C4-2B (cell line): ENCODE measurements at regions not wholly inside any gene's neighbourhood (a gene's known extent, or its start where the extent isn't known, plus 50 kb on each side); places are given as distances from the start of the nearest gene placed in this dataset.

Experiments used
- ZFX ChIP-seq: fragments of 450-650 bp; IDR thresholded peaks from 2 replicates; pipeline ENCODE4 v1.6.1; 2017
- TF ChIP-seq, protein P1 (sequence below): fragments of 450-650 bp; conservative IDR thresholded peaks from 2 replicates; pipeline ENCODE4 v1.5.1; 2017; ENCODE audit warnings: mild to moderate bottlenecking

DNA sequence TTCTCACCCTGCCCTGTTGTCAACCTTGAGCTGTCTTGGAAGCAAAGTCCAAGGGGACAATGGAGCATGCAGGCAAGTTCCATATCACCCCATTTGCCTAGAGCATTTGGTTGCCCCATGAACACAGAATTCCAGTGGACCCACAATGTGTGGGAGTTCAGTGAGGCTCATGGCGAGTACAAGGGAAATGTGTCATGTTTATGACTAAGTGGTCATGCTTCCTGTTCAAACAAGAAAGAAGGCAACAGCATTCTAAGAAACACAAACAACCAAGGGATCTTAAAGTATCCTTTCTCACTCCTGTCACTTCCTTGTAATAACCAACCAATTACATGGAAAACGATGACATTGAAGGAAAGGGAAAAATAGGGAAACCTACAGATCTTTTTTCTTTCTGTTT is 513.0 kb downstream of the INHBA start:
- TF ChIP-seq, protein P1, sequence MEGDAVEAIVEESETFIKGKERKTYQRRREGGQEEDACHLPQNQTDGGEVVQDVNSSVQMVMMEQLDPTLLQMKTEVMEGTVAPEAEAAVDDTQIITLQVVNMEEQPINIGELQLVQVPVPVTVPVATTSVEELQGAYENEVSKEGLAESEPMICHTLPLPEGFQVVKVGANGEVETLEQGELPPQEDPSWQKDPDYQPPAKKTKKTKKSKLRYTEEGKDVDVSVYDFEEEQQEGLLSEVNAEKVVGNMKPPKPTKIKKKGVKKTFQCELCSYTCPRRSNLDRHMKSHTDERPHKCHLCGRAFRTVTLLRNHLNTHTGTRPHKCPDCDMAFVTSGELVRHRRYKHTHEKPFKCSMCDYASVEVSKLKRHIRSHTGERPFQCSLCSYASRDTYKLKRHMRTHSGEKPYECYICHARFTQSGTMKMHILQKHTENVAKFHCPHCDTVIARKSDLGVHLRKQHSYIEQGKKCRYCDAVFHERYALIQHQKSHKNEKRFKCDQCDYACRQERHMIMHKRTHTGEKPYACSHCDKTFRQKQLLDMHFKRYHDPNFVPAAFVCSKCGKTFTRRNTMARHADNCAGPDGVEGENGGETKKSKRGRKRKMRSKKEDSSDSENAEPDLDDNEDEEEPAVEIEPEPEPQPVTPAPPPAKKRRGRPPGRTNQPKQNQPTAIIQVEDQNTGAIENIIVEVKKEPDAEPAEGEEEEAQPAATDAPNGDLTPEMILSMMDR = no peak
- no peak for TF ChIP-seq ZFX
